Keratinocyte (primary cell): ENCODE measurements at regions not wholly inside any gene's neighbourhood (a gene's known extent, or its start where the extent isn't known, plus 50 kb on each side); places are given as distances from the start of the nearest gene placed in this dataset.

Experiments used
- DNase-seq: peaks from one replicate; pipeline ENCODE4 v3.0.0-alpha.2; 2011; ENCODE audit warnings: low read depth, missing footprints, low spot score
- FAIRE-seq: peaks from 2 replicates; lab custom pipeline; 2011; peaks lifted over from hg19 to GRCh38; lab: Jason Lieb, UNC
- H2AFZ ChIP-seq: 2 replicates; pipeline ENCODE4 v1.6.0; 2012; ENCODE audit warnings: low read length, control low read depth, inconsistent platforms; ENCODE audit not compliant: control insufficient read depth
- H3K27ac ChIP-seq: 2 replicates; pipeline ENCODE4 v1.5.1; 2011; ENCODE audit warnings: low read length; ENCODE audit not compliant: control insufficient read depth, insufficient read depth
- H3K27me3 ChIP-seq: 3 replicates; pipeline ENCODE4 v1.6.0; 2011; ENCODE audit warnings: low read length; ENCODE audit not compliant: control insufficient read depth, insufficient read depth; ENCODE audit errors: extremely low read depth
- H3K36me3 ChIP-seq, 2 experiments: 2 replicates in 1 of 2; 3 replicates in 1 of 2; pipeline ENCODE4 v1.5.1; 2011; ENCODE audit warnings: low read length in 2 of 2, mild to moderate bottlenecking in 1 of 2; ENCODE audit not compliant: control insufficient read depth in 2 of 2, insufficient read depth in 2 of 2; ENCODE audit errors: extremely low read depth in 1 of 2
- H3K4me1 ChIP-seq: 3 replicates; pipeline ENCODE4 v1.5.1; 2011; ENCODE audit warnings: low read length; ENCODE audit not compliant: control insufficient read depth, insufficient read depth; ENCODE audit errors: extremely low read depth
- H3K4me2 ChIP-seq: 3 replicates; pipeline ENCODE4 v1.6.0; 2011; ENCODE audit warnings: low read depth, low read length; ENCODE audit not compliant: control insufficient read depth, insufficient read depth; ENCODE audit errors: extremely low read depth
- H3K4me3 ChIP-seq, 3 experiments: fragments of 200-600 bp in 1 of 3; sonication (generic) in 1 of 3; 2 replicates in 2 of 3; 3 replicates in 1 of 3; pipeline ENCODE4 v1.5.1; 2011 to 2016; ENCODE audit warnings: low read length in 3 of 3, mild to moderate bottlenecking in 3 of 3, control low read depth in 2 of 3, inconsistent platforms in 1 of 3, low read depth in 1 of 3, mixed read lengths in 1 of 3, mixed run types in 1 of 3, moderate library complexity in 1 of 3; ENCODE audit not compliant: control insufficient read depth in 2 of 3, insufficient read depth in 2 of 3; ENCODE audit errors: extremely low read depth in 1 of 3
- H3K79me2 ChIP-seq: 2 replicates; pipeline ENCODE4 v1.6.0; 2012; ENCODE audit warnings: low read length; ENCODE audit not compliant: control insufficient read depth, insufficient read depth
- H3K9ac ChIP-seq: 3 replicates; pipeline ENCODE4 v1.6.0; 2011; ENCODE audit warnings: low read length; ENCODE audit not compliant: control insufficient read depth, insufficient read depth; ENCODE audit errors: extremely low read depth
- H3K9me1 ChIP-seq: 3 replicates; pipeline ENCODE4 v1.6.0; 2011; ENCODE audit warnings: low read length; ENCODE audit not compliant: control insufficient read depth, insufficient read depth; ENCODE audit errors: extremely low read depth
- H3K9me3 ChIP-seq: 2 replicates; pipeline ENCODE4 v1.5.1; 2012; ENCODE audit warnings: low read depth, low read length; ENCODE audit not compliant: control insufficient read depth
- H4K20me1 ChIP-seq: 3 replicates; pipeline ENCODE4 v1.6.0; 2011; ENCODE audit warnings: low read length; ENCODE audit not compliant: control insufficient read depth, insufficient read depth; ENCODE audit errors: extremely low read depth
- EZH2 ChIP-seq: IDR thresholded peaks from one replicate; pipeline ENCODE4 v1.6.1; 2012; ENCODE audit warnings: inconsistent platforms, mild to moderate bottlenecking, low read length, moderate library complexity
- dilution Hi-C: fragments of 300-500 bp; cut with MboI; formaldehyde crosslinking; loops from one replicate; pipeline ENCODE4 v1.7.0; 2020; ENCODE audit warnings: low sequenced_read_pairs; ENCODE audit not compliant: extremely low pct_ligation_motif_present
- TF ChIP-seq, protein P1 (sequence below), 3 experiments: IDR thresholded peaks in 1 of 3; conservative IDR thresholded peaks in 1 of 3; optimal IDR thresholded peaks in 1 of 3; 2 replicates in 2 of 3; 3 replicates in 1 of 3; pipeline versions ENCODE3 to v1.5.1; 2011; ENCODE audit warnings: low read length in 3 of 3, mild to moderate bottlenecking in 3 of 3, moderate library complexity in 2 of 3, control low read depth in 1 of 3, inconsistent platforms in 1 of 3; ENCODE audit not compliant: insufficient read depth in 2 of 3; ENCODE audit errors: extremely low read depth in 1 of 3

DNA sequence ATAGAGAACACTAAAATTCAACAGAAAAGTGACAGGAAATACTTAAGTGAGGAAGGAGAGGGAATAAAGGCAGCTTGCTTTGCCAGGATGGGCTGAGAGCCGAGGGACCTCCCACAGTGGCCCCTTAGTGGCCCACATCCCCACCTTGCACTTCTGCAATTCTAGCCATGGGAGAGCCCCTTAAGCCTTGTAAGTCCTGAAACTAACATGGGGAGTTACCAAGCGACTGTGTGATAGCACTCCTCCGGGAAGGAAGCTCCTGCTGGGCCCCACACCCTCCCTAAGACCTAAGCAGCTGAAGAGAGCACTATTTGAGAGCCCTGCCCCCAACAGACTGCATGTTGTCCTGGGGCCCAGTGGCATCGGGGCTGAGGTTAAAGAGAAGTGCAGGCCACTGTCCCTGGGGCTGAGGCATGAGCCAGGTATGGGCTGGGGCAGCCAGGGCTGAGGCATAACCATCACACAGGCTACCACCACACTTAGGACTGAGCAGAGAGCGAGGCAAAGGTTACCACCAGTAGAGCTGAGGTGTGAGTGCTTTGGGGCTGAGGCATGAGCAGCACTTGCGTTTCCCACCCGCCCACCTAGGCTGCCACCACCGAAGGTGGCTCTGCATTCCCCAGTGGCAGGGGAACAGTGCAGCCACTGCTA lies 301.8 kb upstream of the TRPC7 start:
- H3K27ac ChIP-seq: no peak overlapping the region
- H2AFZ ChIP-seq: no peak overlapping the region
- no peak for FAIRE-seq
- no peak for TF ChIP-seq EZH2
- TF ChIP-seq, protein P1, sequence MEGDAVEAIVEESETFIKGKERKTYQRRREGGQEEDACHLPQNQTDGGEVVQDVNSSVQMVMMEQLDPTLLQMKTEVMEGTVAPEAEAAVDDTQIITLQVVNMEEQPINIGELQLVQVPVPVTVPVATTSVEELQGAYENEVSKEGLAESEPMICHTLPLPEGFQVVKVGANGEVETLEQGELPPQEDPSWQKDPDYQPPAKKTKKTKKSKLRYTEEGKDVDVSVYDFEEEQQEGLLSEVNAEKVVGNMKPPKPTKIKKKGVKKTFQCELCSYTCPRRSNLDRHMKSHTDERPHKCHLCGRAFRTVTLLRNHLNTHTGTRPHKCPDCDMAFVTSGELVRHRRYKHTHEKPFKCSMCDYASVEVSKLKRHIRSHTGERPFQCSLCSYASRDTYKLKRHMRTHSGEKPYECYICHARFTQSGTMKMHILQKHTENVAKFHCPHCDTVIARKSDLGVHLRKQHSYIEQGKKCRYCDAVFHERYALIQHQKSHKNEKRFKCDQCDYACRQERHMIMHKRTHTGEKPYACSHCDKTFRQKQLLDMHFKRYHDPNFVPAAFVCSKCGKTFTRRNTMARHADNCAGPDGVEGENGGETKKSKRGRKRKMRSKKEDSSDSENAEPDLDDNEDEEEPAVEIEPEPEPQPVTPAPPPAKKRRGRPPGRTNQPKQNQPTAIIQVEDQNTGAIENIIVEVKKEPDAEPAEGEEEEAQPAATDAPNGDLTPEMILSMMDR (optimal IDR thresholded peaks at IDR 0.05 in 1 of 3, IDR thresholded peaks at IDR 0.05 in 1 of 3, conservative IDR thresholded peaks at IDR 0.05 in 1 of 3; ENCODE audit: extremely low read depth in 1 of 3, insufficient read depth in 2 of 3, low read length in 3 of 3): no peak
- H3K4me3 ChIP-seq: no peak overlapping the region
- H3K4me2 ChIP-seq: no peak overlapping the region
- no peaks in the 10 kb centered on the region for H3K27me3 ChIP-seq
- no peaks in the 10 kb centered on the region for H4K20me1 ChIP-seq
- no peaks in the 10 kb centered on the region for H3K9me1 ChIP-seq
- H3K9me3 ChIP-seq: no peaks in the 10 kb centered on the region
- H3K4me1 ChIP-seq: no peaks in the 10 kb centered on the region
- no peaks in the 10 kb centered on the region for H3K36me3 ChIP-seq
- dilution Hi-C loops: no loop called here
- DNase-seq: no peak
- no peak overlapping the region for H3K9ac ChIP-seq
- H3K79me2 ChIP-seq: no peaks in the 10 kb centered on the region

DNA sequence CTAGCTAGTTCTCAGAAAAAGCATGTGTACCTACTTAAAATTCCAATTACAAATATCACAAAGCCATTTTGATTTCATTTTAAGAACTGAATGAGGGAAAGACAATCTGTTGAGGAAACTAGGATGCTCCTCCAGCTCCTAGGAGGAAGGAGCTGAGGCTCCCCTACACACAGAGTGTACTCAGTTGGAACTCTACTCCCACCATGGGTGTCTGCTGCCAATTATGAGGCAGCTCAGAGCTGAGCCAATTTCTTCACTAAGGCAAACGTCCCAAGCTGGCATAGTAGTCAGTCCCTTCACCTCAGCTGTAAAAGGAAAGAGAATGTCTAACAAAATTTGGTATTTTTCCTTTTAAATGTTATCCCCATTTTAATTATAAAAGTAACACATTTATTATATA lies 300.0 kb upstream of the TRPC7 start:
- Histone ChIP-seq H3K27me3 (no peaks in the 10 kb centered on the region), H4K20me1 (no peaks in the 10 kb centered on the region), H3K9ac (no peak overlapping the region), H3K4me2 (no peak overlapping the region), H3K9me1 (no peaks in the 10 kb centered on the region), H3K4me1 (no peaks in the 10 kb centered on the region), H2AFZ (no peak overlapping the region), H3K36me3 (no peaks in the 10 kb centered on the region), H3K9me3 (no peaks in the 10 kb centered on the region), H3K4me3 (no peak overlapping the region), H3K27ac (no peak overlapping the region), H3K79me2 (no peaks in the 10 kb centered on the region)
- no peak for FAIRE-seq
- dilution Hi-C loops: no loop called here
- TF ChIP-seq EZH2: no peak
- TF ChIP-seq, protein P1 (optimal IDR thresholded peaks at IDR 0.05 in 1 of 3, IDR thresholded peaks at IDR 0.05 in 1 of 3, conservative IDR thresholded peaks at IDR 0.05 in 1 of 3; ENCODE audit: extremely low read depth in 1 of 3, insufficient read depth in 2 of 3, low read length in 3 of 3): no peak
- DNase-seq: no peak
